Fibroblast of skin of left biceps (primary cell): ENCODE measurements at regions not wholly inside any gene's neighbourhood (a gene's known extent, or its start where the extent isn't known, plus 50 kb on each side); places are given as distances from the start of the nearest gene placed in this dataset.
"Not testable (repeated sequence)": the region's sequence is repeated elsewhere in the genome, so short reads cannot be mapped to it uniquely, and the experiment has no call there.

Experiments used
- DNase-seq, 2 experiments: peaks; one replicate each; pipeline ENCODE4 v3.0.0-alpha.2; 2013; ENCODE audit warnings: low read depth in 2 of 2

DNA sequence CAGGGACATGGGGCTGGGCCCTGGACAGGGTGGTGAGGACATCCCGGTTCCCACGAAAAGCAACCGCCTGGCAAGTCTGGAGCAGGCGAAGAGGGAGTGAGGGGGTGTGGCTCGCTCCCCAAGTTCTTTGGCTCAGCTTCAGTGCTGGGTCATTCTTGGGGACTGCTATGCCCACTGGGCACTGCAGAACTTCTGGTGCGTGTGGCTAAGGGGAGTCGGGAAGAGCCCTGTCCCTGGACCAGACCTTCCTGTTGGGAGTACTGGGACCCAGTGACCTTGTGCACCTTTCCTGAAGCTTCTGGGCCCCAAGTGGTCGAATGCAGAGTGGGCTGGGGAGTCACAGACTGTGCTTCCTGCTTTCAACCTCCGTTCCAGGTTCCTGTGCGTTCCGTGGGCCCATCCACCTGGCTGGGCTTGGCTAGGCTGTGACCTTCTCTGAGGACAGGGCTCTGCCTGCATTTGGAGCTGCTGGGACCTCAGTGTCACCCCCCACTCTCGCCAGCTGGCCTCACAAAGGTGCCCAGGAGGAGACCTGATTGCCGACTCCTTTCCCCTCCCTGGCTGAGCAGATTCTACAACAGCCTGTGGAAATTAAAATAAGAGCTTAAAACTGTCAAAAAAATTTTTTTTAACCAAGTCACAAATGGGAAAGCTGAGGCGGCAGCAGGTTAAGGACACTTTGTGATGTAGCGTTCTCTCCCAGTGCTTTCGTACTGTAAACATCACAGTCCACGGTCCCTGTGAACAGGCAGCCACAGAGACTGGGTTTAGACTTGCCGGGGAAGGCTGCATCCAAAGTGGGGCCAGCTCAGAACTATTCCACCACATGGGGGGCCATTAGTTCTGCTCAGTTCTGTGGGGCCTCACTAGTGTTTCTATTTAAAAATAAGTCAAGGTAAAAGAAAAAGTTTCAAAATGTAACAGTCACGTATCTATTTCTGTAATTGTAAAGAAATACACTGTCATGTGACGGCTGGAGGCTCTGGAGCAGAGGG lies 63.8 kb upstream of the WNT7B start:
- no peak for DNase-seq

DNA sequence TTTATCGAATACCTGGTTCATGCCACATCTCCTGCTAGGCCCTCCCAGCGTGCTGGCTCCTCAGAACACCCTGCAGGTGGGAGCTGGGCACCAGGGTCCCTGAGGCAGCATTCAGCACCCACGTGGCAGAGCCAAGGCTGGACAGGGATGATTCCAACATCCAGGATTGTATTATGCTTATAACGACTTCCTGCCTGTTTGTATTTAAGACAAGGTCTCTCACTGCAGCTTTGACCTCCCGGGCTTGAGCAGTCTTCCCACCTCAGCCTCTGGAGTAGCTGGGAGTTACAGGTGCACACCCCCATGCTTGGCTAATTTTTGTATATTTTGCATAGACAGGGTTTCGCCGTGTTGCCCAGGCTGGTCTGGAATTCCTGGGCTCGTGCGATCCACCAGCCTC lies 64.7 kb upstream of the WNT7B start:
- no peak for DNase-seq

DNA sequence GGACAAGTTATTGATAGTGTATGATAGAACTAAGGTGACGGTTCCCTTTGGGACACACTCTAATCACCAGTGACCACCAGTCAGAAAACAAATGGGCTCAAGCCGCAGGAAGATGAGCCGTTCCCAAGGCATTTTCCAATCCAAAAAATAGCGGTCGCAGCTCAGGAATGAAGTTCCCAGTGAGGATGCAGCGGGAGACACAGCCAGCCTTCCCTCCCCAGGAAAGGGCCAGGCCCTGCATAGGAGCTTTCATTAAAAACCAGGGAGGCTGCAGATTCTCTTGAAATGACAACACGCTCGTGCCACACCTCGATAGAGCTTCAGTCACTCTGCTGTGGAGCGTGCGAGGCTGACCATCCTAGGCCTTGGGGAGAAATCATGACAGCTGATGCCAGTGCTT lies 65.8 kb upstream of the WNT7B start:
- DNase-seq = no peak

DNA sequence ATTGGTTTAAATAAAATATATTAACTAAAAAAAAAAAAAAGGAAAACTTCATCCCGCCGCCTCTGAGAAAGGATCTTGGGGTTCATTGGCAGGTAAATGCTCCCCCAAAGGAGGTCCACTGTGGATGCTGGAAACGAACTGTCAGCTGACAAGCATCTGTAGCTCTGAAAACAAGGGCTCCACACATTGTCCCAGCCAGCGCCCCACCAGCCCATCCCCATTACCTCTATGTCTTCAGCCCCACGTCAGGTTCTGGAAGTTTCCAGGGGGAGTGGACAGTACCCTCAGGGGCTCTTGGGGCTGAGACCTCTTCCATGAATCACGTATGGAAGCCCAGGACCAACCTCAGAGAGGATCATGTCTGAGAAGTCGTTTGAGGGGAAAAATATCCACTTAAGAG lies 66.4 kb upstream of the WNT7B start:
- DNase-seq = no peak

DNA sequence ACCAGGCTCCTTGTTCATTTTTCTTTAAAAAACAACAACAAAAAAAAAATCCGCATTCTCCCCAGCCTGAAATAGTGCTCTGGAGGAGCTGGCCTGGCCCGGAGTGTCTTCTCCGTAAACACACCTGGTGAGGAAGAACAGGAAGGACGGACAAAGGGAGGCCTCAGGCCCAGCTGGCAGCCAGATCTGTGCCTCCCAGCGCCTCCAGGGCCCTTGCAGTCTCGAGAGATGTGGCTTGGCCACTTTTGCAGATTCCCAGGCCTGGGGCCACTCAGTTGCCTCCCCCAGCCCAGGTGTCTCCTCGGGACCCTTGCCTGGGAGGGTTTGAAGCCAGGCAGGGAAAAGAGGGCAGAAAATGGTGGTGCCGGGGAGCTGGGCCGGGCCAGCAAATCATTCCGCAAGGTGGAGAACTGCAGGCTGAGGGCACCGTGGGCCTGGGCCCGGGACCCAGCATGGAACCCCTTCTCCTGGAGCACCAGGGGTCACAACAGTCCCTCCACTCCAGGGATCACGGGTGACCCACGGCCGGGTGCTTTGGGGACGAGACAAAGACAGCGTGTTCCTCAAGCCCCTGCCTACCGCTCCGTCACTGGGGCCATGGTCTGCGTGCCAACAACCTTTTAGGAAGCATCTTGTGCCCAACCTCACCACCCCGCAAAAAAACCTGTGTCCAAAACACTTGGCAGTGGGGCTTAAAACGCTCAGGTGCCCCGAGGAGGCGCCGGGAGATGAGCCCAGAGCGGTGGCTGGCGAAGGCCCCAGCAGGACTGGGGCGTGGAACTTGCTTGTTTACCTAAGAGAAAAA lies 67.1 kb upstream of the WNT7B start:
- DNase-seq = no peak

DNA sequence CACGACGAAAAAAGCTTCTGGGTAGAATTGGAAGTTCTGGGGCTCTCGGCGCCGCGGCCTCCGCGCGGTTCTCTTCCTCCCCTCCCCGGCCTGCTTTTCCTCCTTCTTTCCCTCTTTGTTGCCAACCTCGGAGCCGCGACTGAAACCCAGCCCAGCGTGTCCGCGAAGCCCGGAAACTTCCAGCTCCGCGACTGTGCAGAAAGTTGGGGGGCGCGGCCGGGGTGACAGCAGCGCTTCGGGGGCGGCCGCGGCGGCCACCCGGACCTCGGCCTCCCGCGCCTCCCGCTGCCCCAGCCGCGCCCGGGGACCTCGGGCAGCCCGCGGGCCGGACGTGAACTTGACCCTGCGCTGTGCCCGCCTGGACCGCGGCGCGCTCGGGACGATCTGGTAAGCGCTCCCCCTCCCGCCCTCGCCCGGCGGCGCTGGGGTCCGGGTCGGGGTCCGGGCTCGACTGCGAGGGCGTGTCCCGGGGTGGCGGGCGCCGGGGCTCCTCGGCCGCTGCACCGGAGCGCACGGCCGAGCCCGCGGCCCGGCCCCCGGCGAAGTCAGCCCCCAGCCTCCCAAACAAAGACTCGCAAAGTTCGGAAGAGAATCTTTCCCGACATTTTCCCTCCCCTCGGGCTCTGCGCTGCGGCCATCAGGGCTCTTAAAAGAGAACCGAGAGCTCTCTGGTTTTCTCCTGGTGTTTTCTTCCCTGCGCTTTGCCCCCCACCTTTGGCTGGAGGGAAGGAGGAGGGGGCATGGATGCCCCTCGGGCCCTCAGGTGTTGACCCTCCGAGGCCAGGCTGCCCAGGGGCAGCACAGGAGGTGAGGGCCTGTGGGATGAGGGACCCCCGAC lies 67.9 kb upstream of the WNT7B start:
- DNase-seq = no peak

DNA sequence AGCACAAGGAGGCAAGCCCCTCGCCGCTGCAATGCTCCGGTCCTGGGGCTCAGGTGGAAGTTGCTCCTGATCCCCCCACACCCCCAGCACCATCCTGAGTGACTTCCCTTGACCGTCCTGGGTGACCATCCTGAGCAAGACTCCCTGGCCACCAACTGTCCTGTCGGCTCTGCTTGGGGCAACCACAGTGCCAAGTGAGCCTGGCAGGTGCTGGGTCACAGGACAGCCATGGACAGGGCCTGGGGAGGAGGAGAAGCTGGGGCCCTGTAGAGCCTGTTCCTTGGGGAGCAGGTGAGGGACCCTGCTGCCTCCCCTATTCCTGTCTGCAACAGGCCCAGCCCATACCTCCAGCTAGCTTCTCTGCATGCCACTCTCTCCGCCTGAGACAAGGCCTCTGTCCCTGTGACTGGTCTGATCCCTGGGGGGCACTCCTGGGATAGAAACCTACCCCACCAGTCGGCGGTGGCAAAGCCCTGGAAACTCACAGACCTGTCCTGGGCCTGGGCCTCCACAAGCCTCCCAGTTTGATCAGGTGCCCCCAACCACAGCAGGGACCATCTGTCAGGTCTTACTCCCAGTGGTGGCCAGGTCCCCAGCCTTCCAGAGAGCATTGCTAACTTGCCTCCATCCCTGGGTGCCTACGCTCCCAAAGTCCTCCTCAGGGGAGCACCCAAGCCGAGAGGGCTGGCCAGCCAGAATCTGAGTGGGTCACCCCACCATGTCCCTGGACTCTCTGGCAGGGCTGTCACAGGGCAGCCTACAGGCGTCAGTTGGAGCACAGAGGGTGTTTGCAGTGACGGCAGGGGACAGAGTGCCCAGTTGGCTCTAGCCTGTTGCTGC lies 68.7 kb upstream of the WNT7B start:
- DNase-seq = no peak

DNA sequence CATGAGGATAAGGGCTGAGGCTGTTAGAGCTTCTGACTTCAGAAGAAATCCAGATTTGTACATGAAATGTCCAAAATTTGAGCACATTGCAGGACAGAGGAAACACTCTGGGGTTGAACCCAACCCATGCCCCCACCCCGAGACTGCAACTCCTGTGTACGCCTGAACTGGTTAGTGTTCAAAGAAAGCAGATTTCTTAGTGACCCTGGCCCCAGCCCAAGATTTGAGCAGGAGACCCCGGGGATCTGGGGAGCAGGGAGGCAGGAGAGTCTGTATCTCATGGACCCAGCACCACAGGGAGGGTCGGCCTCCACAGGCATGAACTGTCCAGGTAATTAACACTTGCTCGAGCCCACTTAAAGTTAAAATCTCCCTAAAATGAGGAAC lies 69.3 kb upstream of the WNT7B start:
- DNase-seq = no peak

DNA sequence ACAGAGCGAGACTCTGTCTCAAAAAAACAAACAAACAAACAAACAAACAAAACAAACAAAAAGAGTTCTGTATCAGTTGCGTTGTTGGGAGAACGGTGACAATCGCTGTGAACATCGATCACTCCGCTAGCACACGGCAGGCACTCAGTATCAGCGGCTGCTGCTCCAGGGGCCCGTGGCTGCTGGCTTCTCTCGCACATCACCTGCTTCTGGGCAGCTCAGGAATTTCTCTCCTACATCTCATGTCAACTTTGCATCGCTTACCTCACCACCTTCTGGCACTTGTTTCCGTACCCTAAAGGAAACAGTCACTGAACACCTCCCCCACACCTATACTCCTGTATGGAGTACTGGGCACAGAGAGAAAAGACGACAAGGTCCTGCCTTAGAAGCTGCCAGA lies 70.3 kb upstream of the WNT7B start:
- no peak for DNase-seq

DNA sequence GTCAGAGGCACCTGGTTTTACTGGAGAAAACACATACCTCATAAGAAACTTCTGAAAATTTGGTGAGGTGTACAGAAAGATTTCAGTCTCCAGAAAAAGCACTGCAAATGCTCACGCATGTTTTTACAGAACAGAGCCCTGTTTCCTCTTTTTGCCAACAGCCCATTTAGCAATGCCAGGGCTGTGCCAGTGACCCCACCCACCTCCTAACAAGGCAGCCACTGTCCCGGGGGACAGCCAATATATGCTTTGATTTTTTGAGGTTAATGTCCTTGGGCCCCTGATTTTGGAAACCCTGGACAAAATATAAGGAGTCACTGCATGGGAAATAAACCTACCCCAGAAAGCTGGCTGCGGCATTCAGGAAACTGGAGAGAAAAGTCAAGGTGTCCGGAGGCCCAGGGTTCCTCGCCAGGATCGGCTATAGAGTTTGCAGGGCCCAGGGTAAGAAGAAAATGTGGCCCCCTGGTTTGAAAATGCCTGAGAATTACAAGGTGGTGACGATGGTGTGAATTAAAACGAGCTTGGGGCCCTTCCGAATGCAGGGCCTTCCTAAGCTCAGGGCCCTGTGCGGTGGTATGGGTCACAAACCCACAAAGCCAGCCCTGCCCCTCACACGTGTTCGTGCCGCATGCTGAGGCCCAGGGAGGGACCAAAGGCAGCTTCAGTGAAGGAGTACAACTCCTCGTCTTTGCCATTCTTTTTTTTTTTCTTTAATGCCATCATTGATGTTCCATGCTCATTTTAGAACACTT lies 71.1 kb upstream of the WNT7B start:
- DNase-seq = no peak

DNA sequence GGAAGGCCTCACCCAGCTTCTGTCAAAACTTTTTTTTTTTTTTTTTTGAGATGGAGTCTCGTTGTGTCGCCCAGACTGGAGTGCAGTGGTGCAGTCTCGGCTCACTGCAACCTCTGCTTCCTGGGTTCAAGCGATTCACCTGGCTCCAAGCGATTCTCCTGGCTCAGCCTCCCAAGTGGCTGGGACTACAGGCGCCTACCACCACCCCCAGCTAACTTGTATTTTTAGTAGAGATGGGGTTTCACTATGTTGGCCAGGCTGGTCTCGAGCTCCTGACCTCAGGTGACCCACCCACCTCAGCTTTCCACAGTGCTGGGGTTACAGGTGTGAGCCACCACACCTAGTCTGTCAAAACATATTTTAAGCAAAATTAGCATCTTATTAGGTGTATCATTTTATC lies 71.7 kb upstream of the WNT7B start:
- not testable (repeated sequence) for DNase-seq

DNA sequence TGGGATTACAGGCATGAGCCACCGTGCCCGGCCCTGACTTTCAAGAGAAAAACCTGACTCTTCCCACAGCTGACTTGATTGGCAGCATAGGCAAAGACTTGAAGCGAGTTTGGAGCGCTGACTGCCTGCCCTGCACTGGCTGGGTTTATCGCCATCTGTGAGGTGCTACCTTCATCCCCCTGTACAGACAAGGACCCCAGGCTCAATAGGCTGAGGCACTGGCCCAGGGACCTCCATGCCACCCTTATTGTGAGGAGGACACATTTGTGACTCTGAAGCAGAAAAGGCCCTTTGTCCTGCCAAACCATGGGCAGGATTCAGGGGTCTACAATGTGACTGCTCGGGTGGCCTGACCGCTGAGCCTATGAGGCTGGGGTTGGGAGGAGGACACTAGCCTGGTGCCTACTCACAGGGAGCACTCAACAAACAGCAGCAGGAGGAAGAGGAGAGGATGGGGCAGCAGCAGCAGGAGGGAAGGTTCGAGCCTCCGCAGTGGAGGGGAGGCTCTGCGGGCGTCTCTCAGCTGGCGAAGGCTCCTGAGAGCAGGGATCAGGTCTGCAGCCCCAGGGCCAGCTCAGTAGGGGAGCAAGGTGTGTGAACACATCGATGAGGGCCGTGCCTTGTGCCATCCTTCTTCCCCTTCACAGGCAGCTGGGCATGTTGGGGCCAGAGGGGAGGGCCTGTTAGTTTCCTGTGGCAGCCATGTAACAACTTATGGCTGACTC lies 72.9 kb upstream of the WNT7B start:
- no peak for DNase-seq

DNA sequence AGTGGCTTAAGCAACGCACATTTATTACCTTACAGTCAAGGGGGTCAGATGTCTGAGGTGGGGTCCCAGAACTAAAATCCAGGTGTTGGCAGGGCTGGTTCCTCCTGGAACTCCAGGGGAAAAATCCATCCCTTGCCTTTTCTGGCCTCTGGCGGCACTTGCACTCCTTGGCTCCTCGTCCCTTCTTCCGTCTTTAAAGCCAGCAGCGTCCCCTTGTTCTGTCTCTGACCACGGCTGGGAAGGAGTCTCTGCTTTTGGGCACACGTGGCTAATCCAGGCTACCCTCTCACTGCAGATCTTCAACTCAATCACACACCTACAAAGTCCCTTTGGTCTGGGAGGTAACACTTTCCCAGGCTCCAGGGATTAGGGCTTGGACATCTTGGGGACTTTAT lies 73.5 kb upstream of the WNT7B start:
- no peak for DNase-seq

DNA sequence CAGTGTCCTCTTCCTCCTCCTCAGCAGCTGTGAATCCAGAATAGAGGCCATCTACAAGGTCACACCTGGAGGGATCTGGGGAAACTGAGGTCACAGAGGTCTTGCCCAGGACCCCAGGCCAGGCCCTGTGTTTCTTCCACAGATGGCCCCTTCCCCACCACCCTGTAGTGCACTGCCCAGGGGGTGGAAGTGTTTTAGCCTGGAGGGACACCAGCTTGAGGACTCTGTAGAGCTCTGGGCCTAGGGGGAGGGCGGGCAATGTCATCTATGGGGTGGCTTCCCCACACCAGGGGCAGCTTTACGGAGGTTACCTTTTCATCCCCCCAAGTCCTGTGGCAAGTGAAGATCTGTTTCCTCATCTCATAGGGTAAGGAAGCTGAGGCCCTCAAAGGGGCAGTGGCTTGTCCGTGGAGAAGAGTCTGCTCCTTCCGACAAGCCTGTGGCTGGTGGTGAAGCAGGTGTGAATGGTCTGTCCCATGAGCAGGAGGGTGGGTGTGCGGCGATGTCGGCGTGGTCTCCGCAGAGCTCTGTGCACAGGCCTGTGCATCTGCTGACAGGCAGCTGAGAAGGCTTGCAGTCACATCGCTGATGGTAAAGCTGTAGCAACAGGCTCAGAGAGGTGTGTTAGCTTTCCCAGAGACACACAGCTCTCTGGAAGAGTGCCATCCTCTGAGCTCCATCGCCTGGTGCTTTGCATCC lies 74.1 kb upstream of the WNT7B start:
- no peak for DNase-seq

DNA sequence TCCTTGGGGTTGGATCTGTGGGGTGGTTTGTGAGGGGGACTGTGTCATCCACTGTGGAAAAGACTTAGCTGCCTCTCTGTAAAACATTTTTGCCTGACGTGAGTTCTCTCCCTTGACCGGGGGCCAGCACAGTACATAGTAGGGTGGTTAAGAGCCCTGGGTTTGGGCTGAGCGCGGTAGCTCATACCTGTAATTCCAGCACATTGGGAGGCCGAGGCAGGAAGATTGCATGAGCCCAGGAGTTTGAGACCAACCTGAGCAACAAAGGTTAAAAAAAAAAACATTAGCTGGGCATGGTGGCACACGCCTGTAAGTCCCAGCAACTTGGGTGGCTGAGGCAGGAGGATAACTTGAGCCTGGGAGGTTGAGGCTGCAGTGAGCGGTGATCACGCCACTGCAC lies 74.7 kb upstream of the WNT7B start:
- DNase-seq = no peak

DNA sequence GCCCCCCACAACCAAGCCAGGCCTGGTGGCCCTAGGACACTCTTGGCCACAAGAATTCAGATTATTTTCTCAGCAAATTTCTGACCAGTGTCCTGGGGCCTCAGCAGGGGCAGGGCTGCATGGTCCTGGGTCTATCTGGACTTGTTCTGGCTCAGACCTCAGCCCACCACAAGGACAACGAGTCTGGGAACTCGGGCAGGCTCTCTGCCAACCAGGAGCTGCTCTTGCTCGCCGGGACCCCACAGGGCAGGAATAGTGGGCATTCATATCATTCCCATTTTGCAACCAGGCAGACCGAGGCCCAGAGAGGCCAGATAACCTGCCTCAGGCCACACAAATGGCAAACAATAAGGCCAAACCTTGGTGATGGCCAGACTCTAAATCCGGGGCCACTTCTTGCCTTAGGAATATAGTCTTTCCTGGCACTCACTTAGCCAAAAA lies 75.4 kb upstream of the WNT7B start:
- no peak for DNase-seq

DNA sequence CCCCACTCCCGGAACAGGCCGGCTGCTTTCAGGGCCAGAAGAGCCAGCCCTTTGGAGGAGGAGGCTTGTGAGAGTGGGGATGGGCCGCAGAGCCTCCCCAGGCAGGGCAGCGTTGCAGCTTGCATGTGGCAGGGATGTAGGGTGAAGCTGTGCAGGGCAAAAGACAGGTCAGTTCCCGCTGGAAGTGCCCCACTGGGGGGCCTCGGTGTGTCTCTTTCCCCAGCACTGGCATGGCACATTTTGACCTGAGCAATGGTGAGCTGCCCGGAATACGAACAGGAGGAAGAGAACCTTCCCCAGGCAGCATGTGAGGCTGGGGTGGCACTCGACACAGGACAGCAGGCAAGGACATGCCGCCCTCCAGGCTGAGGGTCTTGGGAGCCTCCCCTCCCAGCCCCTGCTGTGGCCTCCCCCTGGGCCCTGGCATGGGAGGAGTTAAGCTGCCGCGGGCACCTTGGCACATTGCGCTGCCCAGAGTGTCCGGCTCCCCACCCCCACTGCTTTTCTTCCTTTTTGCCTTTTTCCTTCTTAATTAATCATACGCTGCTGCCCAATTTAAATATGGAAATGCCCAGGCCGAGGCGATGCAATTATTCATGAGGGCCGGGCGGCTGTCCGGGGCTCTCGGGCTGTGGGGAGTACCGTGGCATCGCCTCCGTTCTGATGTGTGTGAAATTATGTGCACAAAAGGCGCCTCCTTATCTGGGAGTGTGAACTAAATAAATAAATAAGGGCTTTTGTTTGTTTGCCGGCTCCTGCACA lies 76.0 kb upstream of the WNT7B start:
- no peak for DNase-seq

DNA sequence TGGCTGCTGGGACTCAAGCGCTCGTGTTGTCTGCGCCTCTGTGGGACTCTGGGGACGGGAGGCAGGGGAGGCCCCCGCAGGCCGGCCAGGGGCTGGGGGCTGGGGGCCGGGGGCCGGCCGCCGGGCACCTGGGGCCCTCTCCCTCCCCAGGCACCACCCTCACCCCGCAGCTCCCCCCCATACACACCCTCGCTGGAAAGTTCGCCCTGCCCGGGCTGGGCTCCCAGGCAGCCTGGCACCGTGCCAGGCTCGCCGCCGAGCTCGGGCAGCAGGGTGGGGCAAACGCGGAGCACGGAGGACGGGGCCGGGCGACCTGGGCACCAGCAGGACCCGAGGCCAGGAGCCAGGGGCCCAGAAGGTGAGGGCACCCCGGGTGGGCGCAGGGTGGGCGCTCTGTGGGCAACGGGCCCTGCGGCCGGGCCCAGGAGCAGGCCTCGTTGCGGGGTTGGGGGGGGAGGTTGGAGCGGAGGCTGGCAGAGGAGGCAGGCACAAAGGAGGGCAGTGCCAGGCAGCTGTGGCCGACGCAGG lies 76.7 kb upstream of the WNT7B start:
- DNase-seq = no peak
